COLO668 (cell line): ENCODE measurements at regions not wholly inside any gene's neighbourhood (a gene's known extent, or its start where the extent isn't known, plus 50 kb on each side); places are given as distances from the start of the nearest gene placed in this dataset.

Experiments
- DNase-seq: peaks from one replicate; lab custom pipeline; 2025; ENCODE audit not compliant: unreplicated experiment; lab: John Stamatoyannopoulos, UW

GRCh38 chr13:95352486-95352885, 51.2 kb upstream of the ABCC4 start:
- no peak for DNase-seq

GRCh38 chr13:95354156-95354555, 52.9 kb upstream of the ABCC4 start:
- no peak for DNase-seq

- DNase-seq, result no peak
Measured at GRCh38 chr13:95354680-95355487, 53.6 kb upstream of the ABCC4 start.

GRCh38 chr13:95355494-95355893, 54.2 kb upstream of the ABCC4 start:
- DNase-seq, result no peak

- no peak for DNase-seq
Measured at GRCh38 chr13:95356916-95357315, 55.7 kb upstream of the ABCC4 start.

GRCh38 chr13:95357875-95358274, 56.6 kb upstream of the ABCC4 start:
- DNase-seq, result no peak

- no peak for DNase-seq
Measured at GRCh38 chr13:95360052-95360451, 58.8 kb upstream of the ABCC4 start.

GRCh38 chr13:95360464-95361097, 59.3 kb upstream of the ABCC4 start:
- no peak for DNase-seq

GRCh38 chr13:95361686-95362085, 60.4 kb upstream of the ABCC4 start:
- DNase-seq, result no peak

GRCh38 chr13:95362666-95363065, 61.4 kb upstream of the ABCC4 start:
- DNase-seq, result no peak

- no peak for DNase-seq
Measured at GRCh38 chr13:95367309-95367843, 66.1 kb upstream of the ABCC4 start.

- no peak for DNase-seq
Measured at GRCh38 chr13:95368998-95369397, 67.7 kb upstream of the ABCC4 start.

GRCh38 chr13:95375706-95376105, 74.5 kb upstream of the ABCC4 start:
- DNase-seq, result no peak

- no peak for DNase-seq
Measured at GRCh38 chr13:95378603-95379002, 77.4 kb upstream of the ABCC4 start.

GRCh38 chr13:95380468-95381211, 79.4 kb upstream of the ABCC4 start:
- DNase-seq, result peak; percentile 82

GRCh38 chr13:95381212-95381527, 79.9 kb upstream of the ABCC4 start:
- no peak for DNase-seq

- DNase-seq, result no peak
Measured at GRCh38 chr13:95382411-95382810, 81.2 kb upstream of the ABCC4 start.

- DNase-seq, result no peak
Measured at GRCh38 chr13:95382916-95383315, 81.7 kb upstream of the ABCC4 start.

- no peak for DNase-seq
Measured at GRCh38 chr13:95385373-95385772, 84.1 kb upstream of the ABCC4 start.

- no peak for DNase-seq
Measured at GRCh38 chr13:95385798-95386197, 84.5 kb upstream of the ABCC4 start.

GRCh38 chr13:95386370-95386769, 85.1 kb upstream of the ABCC4 start:
- no peak for DNase-seq

- no peak for DNase-seq
Measured at GRCh38 chr13:95387733-95388207, 86.5 kb upstream of the ABCC4 start.
